Lung (tissue), 11 donors: ENCODE measurements at regions not wholly inside any gene's neighbourhood (a gene's known extent, or its start where the extent isn't known, plus 50 kb on each side); places are given as distances from the start of the nearest gene placed in this dataset.

Experiments used
- ATAC-seq: fragments of 200-7000 bp; cut with Tn5 transposase; one replicate; pipeline ENCODE4 v1.9.1; 2020; ENCODE audit warnings: moderate number of reproducible peaks; ENCODE audit not compliant: insufficient read depth, low FRiP score
- DNase-seq, 3 donors: peaks; one replicate each; pipeline ENCODE4 v3.0.0-alpha.2; 2013 to 2017
- H3K27ac ChIP-seq, 2 donors: one replicate each; pipeline ENCODE4 v1.5.1; 2013; ENCODE audit warnings: mild to moderate bottlenecking in 2 of 2, moderate library complexity in 2 of 2, control low read depth in 1 of 2, inconsistent platforms in 1 of 2, low read depth in 1 of 2, low read length in 1 of 2
- H3K27me3 ChIP-seq, 3 donors: one replicate each; pipeline ENCODE4 v1.5.1; 2013; ENCODE audit warnings: low read length in 2 of 3; ENCODE audit not compliant: control insufficient read depth in 3 of 3, insufficient read depth in 3 of 3
- H3K36me3 ChIP-seq, 4 donors: one replicate each; pipeline ENCODE4 v1.5.1; 2013; ENCODE audit warnings: low read length in 4 of 4, mild to moderate bottlenecking in 1 of 4, moderate library complexity in 1 of 4; ENCODE audit not compliant: control insufficient read depth in 4 of 4, insufficient read depth in 4 of 4
- H3K4me1 ChIP-seq, 5 donors: one replicate each; pipeline ENCODE4 v1.5.1; 2013; ENCODE audit warnings: low read length in 5 of 5, mild to moderate bottlenecking in 2 of 5, moderate library complexity in 1 of 5; ENCODE audit not compliant: control insufficient read depth in 5 of 5, insufficient read depth in 5 of 5
- H3K4me3 ChIP-seq: one replicate; pipeline ENCODE4 v1.5.1; 2013; ENCODE audit warnings: mild to moderate bottlenecking, control low read depth, moderate library complexity
- H3K9ac ChIP-seq, 2 donors: one replicate each; pipeline ENCODE4 v1.5.1; 2013; ENCODE audit warnings: low read length in 2 of 2, control low read depth in 1 of 2; ENCODE audit not compliant: insufficient read depth in 1 of 2
- H3K9me3 ChIP-seq, 4 donors: one replicate each; pipeline ENCODE4 v1.5.1; 2013; ENCODE audit warnings: low read length in 3 of 4, mild to moderate bottlenecking in 1 of 4, moderate library complexity in 1 of 4; ENCODE audit not compliant: control insufficient read depth in 4 of 4, insufficient read depth in 3 of 4
- CTCF ChIP-seq: IDR thresholded peaks from 2 replicates; pipeline ENCODE4 v1.5.1; 2012; ENCODE audit warnings: mild to moderate bottlenecking; ENCODE audit errors: control extremely low read depth, extremely low read depth
- WGBS, 2 donors: extraction: QIAGEN DNeasy Blood & Tissue Kit; methylation state at CpG; one replicate each; pipeline ENCODE4 v1.1.7; 2013; 5-methylcytosine and 5-hydroxymethylcytosine counted together
- donor health status: control.
- donor health status: control.
- donor health status: Bipolar disorder and iron deficiency.
- donor health status: healthy.
- donor health status: DM: yes; HTN: yes; CAD: no.

GRCh38 chr4:151565583-151565982, 156.6 kb downstream of the FHIP1A start:
- WGBS, 2 donors, result 81 to 86% methylated on average over 3 of the region's 3 CpGs
- Histone ChIP-seq H3K4me3 (no peak overlapping the region), H3K27me3 (no peaks in the 10 kb centered on the region), H3K9ac (no peak overlapping the region), H3K27ac (no peak overlapping the region), H3K36me3 (no peaks in the 10 kb centered on the region), H3K9me3 (no peaks in the 10 kb centered on the region), H3K4me1 (peaks cover 0 to 3% (median 0%) of the 10 kb centered on the region in 5 donors)
- TF ChIP-seq CTCF, result no peak
- ATAC-seq (no peak), DNase-seq (no peak)

GRCh38 chr4:151566053-151566452, 157.1 kb downstream of the FHIP1A start:
- Histone ChIP-seq H3K9me3 (no peaks in the 10 kb centered on the region), H3K27me3 (no peaks in the 10 kb centered on the region), H3K36me3 (no peaks in the 10 kb centered on the region), H3K4me3 (no peak overlapping the region), H3K9ac (no peak overlapping the region), H3K4me1 (peaks cover 0 to 3% (median 0%) of the 10 kb centered on the region in 5 donors), H3K27ac (no peak overlapping the region)
- 92 to 94% methylated on average over 3 of the region's 3 CpGs for WGBS, 2 donors
- DNase-seq (no peak), ATAC-seq (no peak)
- TF ChIP-seq CTCF, result no peak

- H3K4me1 ChIP-seq, result peaks cover 0 to 3% (median 0%) of the 10 kb centered on the region in 5 donors
Measured at GRCh38 chr4:151567056-151567455, 158.1 kb downstream of the FHIP1A start.

More at GRCh38 chr4:151567056-151567455, 158.1 kb downstream of the FHIP1A start:
- ATAC-seq, result no peak
- Histone ChIP-seq H3K27me3 (no peaks in the 10 kb centered on the region), H3K4me3 (no peak overlapping the region), H3K9me3 (no peaks in the 10 kb centered on the region), H3K9ac (no peak overlapping the region), H3K36me3 (no peaks in the 10 kb centered on the region), H3K27ac (no peak overlapping the region)
- DNase-seq, result no peak
- 46 to 60% methylated on average over 4 of the region's 4 CpGs for WGBS, 2 donors
- TF ChIP-seq CTCF, result no peak
